SU-DHL-6 (cell line): ENCODE measurements at regions not wholly inside any gene's neighbourhood (a gene's known extent, or its start where the extent isn't known, plus 50 kb on each side); places are given as distances from the start of the nearest gene placed in this dataset.

Experiments used
- CTCF ChIP-seq: fragments of 200-600 bp; sonication (generic); IDR thresholded peaks from one replicate; pipeline ENCODE4 v1.5.1; 2017; ENCODE audit warnings: antibody characterized with exemption, mild to moderate bottlenecking, low read length, moderate library complexity; ENCODE audit not compliant: insufficient read depth, poor library complexity, severe bottlenecking
- EZH2phosphoT487 ChIP-seq: fragments of 200-600 bp; sonication (generic), shearing (Covaris generic); conservative IDR thresholded peaks from 2 replicates; pipeline ENCODE4 v1.6.1; 2018; ENCODE audit warnings: mild to moderate bottlenecking, antibody characterized with exemption, low read length, moderate library complexity, mixed read lengths

- TF ChIP-seq CTCF (no peak), EZH2phosphoT487 (no peak)
These were observed 61.7 kb upstream of the TEX51 start for GRCh38 chr2:126836761-126837679.
